Bone marrow (tissue), 2 donors: ENCODE measurements at regions not wholly inside any gene's neighbourhood (a gene's known extent, or its start where the extent isn't known, plus 50 kb on each side); places are given as distances from the start of the nearest gene placed in this dataset.
"Not testable (repeated sequence)": the region's sequence is repeated elsewhere in the genome, so short reads cannot be mapped to it uniquely, and the experiment has no call there.

Source experiments
- DNase-seq, 2 donors: peaks; one replicate each; lab custom pipeline; 2025; lab: John Stamatoyannopoulos, UW

DNA sequence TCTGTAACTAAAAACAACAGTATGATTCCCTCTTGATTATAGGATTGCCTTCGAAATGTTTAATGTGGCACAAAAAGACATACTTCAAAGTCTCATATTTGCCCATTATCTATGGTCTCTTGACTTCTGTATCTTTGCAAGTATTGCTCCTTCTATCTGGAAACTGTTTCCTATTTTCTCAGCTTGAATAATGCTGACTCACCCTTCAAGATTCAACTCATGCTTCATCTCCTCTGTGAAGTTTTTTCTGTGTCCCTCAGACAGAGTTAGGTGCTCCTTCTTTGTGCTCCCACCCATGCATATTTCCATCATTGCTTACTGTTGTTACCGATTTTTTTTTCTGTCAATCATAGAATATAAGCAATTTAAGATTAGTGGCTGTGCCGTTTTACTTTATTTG lies 192.8 kb upstream of the ROBO1 start:
- DNase-seq = no peak

DNA sequence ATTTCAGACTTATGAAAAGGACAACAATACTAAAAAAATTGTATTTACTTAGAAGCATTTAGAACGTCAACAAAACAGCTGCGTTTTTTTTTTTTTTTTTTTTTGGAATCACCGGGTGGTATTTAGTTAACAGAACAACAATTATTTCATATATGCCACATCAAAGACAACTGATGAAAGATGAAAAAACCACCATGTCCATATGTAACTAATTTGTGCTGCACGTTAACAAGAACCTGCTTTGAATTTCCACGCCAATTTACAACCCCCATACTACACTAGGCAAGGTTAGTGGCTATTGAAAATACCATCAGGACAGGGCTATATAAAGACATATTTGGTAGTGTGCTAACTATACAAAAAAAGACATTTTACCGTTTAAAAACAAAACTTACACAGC lies 189.3 kb upstream of the ROBO1 start:
- no peak for DNase-seq

DNA sequence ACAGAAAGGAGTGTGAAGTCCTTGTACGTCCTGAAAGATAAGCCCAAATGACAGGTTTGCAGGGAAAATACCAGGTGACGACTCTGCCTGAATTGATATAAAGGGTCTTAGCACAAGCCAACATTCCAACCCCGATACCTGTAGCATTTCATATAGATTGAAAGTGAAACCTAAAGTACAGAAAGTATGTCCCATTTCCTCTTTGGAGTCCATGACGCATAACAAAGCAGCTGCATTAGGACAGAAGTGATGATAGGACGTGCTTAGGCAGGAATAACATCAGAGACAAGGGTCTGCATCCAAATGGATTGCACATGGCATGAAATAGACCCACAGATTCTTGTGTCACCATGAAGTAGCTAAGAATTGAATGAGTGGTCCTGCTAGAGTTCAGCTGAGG lies 187.0 kb upstream of the ROBO1 start:
- no peak for DNase-seq

DNA sequence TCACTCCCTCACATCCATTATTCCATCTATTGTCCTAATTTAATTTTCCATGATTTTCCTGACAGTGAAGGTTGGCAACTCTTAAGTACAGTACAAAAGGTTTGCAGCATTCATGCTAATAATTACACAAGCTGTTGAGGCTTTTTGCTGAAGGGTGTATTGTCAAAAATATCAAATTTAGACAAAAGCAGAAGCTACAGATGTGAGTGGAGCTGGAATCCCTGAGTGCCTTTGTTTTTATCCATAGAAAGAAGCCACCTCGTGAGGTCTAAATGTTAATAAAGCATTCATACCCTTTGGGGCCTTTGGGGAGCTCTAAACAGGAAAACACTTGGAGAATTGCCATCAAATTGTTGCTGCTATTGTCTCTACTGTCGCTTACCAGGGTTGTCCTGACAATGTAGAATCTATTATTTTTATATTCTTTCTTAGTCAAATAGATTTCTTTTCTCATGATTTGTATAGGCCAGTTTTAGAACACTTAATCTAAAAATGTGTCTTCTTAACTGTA lies 185.8 kb upstream of the ROBO1 start:
- no peak for DNase-seq

DNA sequence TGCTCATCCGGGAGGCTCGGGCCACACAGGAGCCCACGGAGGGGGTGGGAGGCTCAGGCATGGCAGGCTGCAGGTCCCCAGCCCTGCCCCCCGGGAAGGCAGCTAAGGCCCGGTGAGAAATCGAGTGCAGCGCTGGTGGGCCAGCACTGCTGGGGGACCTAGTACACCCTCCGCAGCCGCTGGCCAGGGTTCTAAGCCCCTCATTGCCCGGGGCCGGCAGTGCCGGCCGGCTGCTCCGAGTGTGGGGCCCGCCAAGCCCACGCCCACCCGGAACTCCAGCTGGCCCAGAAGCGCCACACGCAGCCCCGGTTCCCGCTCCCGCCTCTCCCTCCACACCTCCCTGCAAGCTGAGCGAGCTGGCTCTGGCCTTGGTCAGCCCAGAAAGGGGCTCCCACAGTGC lies 183.6 kb upstream of the ROBO1 start:
- not testable (repeated sequence) for DNase-seq

DNA sequence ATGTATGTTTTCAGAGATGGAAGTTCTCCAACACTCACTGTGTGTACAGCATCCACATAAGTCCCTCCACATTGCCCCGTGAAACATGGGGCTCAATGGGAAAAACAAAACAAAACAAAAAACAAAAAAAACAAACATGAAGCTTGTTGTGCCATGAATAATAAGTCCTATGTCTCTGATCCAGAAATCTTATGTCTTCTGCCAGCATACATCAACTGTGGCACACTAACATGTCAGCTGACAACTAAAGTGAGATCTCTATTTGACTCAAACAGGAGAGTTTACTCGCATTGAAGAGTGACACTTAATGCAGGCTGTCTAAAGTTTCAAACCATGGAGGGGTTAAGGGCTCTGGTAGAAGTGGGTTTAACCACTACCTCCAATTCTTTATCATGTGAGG lies 180.2 kb upstream of the ROBO1 start:
- DNase-seq = no peak

DNA sequence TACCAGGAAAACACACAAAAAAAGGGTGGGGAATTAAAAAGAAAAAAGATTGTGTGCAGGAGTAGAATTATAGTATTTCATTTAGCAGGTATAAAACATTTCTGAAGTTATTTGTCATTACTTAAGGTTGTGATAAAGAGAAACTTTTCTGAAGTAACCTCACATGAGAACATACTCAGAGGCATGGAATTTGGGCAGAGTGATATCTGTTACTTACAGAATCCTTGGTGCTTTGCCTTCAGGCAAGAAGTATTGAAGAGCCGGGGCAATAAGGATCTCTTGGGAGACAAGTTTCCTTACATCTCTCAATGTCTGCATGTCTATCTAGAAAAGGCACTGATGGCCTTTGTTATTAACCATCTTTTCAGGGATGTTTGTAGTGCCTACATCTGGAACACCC lies 179.7 kb upstream of the ROBO1 start:
- DNase-seq = no peak

DNA sequence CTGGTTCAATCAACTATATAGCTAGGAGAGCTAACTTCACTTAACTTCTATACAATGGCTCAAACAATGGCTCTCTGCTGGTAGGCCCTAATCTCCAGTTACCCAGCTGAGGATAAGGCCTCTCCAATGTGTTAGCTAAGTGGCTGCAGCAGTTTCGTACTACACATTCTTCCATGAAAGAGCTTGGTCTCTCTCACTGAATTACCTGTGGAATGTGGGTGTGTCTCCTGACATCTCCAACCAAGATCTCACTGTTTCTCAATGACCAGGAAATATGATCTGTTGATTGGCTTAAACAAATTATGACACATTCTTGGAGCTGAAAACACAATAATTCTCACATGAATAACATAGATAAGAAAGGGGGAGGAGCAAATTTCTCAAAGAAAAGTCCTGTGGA lies 169.8 kb upstream of the ROBO1 start:
- DNase-seq = no peak

DNA sequence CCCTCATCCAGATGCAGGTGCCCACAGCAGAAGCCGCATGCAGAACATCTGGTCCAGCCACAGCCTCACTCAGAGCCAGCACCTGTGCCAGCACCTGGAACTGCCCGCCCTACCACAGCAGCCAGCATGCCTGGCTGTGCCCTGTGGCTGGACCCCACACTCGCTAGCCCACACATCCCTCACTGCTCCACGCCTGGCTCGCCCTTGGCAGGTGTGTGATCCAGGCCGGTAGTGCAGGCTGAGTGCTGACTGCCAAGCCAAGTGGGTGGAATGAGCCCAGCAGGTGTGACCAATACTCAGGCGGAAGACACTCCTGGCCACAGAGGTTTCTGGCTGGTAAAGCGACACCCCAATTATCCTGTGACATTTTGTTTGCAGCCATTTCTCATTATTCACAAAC lies 162.4 kb upstream of the ROBO1 start:
- DNase-seq = no peak

DNA sequence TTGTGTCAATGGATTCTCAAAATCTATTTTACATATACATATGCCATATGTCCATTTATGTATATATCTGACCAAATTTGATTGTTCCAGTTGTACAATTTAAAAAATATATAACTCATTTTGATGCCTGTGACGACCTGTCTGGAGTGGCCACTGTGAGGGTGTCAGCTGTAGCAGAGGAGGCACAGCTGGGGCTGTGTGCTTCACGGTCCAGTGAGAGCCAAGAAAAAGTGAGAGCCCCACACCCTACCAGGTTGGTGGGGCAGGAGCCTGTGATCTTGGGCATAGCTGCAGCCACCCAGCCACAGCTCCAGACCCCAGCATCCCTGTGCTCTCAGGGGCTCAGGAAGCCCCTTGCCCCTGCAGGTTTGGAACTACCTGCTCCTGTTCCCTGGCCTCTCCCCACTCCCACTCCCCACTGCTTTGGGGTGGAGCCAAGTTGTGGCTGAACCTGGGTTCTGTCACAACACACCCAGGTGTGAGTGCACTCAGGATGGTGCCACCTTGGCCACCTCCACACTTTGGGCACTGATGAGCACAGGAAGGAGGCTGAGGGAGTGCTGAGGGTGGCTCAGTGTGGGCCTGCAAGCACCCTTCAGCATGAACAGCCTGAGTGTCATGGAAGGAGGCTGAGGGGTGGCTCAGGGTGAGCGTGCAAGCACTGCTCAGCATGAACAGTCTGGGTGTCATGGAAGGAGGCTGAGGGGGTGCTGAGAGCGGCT lies 161.1 kb upstream of the ROBO1 start:
- DNase-seq = no peak

DNA sequence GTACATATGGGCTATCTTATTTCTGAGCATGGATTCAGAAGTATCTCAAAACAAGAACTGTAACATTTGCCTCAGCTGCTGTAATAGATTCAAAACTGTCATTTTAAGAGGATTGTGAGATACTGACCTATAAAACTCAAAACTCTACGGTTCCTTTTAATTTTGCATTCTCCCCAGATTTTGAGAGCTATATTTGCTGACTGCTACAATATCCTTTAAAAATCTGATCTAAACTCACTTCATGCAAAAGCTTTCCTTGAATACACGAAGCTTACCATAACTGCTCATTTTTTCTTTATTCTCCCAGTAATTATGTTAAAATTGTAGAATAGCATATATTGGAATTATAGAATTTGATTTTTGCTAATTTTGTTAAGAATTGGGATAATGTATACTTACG lies 158.7 kb upstream of the ROBO1 start:
- DNase-seq = no peak

DNA sequence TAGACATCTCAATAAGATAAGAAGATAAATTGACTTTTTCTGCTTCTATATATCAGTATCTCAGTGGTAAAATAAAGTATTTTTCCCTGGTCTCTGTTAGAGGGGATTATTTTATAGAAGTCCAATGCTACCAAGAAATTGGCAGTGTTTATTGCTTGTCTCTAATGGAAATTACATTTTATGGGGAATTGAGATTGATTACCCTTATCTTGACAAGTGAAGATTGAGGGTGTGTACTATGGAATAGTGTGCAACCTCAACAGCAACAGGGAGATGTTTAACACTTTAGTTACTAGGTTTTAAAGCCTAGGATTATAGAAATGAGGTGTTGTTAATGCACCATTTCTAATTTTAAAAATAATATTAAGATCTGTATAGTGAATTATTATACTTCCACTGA lies 154.8 kb upstream of the ROBO1 start:
- no peak for DNase-seq

DNA sequence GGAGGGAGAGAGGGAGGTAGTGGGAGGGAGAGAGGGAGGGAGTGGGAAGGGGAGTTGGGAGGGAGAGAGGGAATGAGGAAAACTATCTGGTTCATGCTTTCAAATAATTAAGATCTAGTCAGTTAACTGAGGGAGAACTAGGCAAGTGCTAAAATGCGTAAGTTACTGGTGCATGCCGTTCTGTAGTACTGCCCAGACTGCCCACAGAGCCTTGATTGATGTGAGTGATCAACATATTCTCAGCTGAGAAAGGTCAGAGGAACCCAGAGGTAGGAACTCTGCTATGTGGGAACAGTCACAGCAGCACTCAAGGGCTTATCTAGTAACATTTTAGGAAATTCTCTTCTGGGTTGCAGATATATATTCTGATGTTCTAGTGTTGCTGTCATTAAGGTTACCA lies 149.8 kb upstream of the ROBO1 start:
- no peak for DNase-seq

DNA sequence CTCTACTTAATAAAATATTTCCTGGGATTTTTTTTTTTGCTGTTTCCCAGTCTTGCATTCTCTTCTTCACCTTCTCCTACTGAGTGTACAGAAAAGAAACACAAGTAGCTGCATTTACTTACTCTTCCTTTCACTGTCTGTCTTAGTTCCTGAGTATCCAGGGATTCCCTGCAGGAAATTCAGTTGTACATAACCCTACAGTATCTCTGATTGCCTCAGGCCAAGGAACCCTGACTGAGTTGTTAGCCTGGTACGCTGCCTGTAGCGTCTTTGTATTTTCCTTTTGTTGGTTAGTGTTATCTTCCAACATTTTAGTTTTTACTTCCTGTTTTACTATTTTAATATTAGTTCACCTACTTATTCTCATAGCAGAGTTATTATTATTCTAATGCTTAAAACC lies 142.5 kb upstream of the ROBO1 start:
- no peak for DNase-seq

DNA sequence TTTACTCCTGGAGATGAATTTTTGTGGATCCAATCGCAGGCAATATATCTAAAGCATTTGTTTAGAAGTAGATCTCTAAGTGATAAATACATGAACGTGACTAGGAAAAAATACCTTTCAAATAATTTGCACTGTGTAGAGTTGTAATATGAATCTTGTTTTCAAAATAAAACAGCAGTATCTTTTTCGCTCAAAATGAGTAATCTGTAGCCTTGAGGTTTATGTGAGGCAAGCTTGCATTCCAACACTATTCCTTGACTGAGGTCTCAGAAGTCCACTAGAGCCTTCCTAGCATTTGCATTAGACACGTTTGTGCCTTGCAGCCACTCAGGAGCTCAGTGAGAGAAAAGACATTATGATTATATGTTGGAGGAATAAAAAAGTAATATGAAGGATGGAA lies 138.3 kb upstream of the ROBO1 start:
- no peak for DNase-seq

DNA sequence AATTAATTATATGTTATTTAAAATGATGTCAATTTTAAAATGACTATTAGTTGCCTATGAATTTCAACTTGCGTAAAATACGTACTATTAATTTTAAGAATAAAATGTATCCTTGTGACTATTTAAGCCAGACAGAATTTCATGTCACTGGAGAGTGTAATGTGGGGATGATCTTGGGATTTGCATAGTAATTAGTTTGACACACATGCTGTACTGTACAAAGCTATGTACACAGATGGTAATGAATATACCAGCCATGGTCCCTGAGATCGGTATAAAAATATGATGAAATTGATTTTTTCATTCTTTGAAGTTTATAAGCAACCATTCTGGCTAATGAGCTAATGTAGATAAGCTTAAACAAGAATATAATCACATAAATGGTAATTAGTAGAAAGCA lies 134.4 kb upstream of the ROBO1 start:
- DNase-seq = no peak

DNA sequence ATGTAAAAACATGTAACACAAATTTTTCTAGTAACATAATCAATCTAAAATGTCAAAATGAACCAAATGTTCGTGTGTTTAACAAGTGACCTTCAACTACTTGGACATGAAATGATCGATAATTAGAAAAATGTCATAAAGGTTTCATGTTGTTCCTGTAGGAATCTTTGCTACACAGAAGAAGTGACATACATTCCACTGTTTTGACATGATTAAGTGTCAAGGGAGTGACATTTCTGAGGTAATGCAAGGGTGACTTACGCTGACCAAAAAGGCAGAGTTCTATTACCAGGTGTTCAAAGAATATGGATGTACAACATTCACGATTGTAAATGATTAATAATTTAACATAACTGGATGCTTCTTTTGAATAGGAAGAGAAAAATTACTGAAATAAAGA lies 131.1 kb upstream of the ROBO1 start:
- no peak for DNase-seq

DNA sequence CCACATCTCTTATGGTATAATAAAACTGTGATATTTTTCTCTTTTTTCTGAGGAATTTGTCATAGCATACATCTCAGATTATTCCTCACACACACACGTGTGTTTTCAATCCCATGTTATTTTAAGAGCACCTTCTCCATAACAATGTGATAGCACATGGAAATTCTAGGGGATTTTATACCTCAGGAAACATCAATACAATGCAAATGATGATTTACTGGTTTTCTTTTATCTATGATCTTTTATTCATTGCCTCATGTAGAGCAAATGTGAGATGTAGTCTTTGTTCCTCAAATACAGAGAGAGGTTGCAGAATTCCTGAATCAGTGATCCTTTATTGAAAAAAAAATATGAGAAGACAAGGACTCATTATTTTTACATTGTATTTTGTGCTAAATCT lies 128.3 kb upstream of the ROBO1 start:
- DNase-seq = no peak

DNA sequence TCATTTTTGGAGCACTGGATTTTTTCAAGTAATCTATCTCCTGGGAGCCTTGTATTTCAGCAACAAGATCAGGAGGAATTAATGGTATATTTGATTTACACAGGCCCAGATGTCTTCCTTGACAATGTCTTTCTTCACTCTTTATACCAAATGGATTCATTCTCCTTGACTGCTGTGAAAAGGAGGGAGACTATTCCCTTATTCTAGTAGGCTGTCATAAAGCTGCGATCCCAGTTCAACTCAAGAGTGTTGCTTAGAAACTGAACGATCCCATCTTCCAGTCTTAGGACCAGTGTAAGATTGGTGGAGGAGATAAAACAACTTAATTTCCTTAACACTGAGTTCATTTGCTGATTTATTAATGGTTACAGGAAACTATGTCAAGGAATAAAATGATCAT lies 119.4 kb upstream of the ROBO1 start:
- DNase-seq = no peak

DNA sequence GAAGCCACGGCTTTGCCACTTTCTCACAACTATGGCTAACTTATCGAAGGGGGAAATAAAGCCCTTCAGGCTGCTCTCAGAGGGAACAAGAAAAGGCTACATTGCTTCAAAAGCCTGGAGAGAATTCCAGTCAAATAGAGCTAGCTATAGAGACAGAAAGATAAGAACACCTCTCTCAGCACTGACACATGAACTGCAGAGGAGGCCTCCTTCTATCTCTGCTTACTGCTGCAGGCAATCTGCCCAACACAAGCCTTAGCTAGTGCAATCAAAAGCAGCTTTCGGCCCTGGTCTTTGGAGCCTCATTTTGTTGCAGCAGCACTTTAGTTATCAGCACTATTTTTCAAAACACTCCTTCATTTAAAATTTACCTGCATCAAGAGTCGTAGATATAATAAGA lies 118.4 kb upstream of the ROBO1 start:
- DNase-seq = no peak

DNA sequence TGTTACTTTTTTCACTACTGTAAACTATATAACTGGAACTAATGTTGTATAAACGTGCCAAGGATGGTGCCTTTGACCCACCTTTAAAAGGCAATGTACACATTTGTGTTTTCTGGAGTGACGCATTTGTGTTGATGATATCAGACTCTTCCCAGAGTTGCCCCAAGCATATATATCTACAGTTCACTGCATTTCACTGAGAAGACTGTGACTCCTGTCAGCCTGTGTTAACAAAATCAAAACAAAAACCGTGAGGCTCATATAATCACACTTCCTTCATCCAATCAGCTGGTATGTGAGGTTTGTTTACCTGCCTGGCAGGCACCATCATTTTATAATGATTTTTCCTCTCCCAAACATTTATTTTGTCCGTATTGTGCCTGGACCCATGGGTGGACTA lies 117.6 kb upstream of the ROBO1 start:
- no peak for DNase-seq

DNA sequence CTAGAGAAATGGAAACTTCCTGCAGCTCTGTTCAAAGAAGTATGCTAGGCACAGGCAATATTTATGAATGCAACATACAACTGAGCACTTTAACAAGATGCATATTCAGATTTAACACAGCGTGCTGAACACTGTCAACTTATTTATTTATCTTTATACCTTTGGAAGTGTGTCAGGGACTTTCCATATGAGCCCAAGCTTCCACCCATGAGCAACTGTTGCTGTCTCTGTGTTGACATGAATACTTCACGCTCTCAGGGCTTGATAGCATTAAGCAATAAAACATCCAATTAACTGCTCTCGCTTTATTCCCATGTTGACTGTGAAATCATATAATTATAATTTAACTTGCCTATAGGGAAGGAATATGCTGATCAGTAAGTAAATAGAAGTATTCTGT lies 116.6 kb upstream of the ROBO1 start:
- DNase-seq = no peak

DNA sequence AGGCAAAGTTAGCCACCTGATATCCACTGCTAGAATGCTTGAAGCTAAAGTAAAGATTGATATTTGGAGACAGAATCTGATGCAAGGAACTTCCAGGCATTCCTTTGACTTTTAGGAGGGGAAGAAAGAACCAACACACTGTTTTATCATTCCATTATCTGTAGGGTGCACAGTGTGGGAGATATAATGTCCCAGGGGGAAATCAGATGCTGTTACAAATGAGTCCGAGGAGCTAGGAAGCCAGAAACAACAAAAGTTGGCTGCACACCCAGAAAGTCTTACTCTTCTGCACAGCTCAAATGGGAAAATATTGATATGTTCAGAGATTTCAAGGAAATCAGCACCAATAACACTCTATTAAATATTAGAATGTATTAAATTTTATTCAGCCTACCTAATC lies 113.6 kb upstream of the ROBO1 start:
- no peak for DNase-seq

DNA sequence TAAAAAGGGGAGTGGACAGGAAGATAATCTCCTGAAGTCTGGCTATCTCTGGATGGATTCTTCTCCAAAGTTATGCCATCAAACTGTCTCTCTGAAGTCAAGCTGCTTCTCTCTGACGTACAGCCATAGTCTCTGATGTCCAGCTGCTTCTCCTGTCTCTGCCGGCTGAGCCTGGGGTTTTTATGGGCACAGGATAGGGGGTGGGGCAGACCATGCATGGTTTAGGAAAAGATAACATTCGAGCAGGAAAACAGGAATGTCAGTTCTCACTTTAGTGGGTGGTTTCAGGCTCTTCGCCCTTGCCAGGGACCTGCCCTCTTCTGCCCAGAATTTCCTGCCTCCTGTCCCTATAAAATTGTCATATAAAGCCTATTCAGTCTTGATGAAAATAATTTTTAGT lies 110.9 kb upstream of the ROBO1 start:
- DNase-seq = no peak

DNA sequence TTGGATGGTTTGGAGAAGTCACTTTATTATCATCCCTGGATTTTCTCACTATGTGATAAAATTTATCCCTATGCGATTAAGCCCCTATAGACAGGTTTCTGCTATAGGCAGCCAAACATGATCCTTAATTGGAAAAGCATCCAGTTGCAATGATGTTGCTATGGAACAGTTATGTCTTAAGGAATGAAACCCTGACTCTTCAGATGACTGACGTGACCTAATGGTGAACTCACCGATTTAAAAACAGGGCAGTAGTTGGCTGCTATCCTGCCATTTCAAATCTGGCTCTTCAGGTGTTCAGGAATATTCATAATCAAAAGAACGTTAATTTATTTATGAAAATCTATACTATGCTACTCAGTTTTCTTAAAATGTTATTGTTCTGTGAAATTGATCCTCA lies 106.8 kb upstream of the ROBO1 start:
- DNase-seq = no peak
